DND-41 (cell line): ENCODE measurements at regions not wholly inside any gene's neighbourhood (a gene's known extent, or its start where the extent isn't known, plus 50 kb on each side); places are given as distances from the start of the nearest gene placed in this dataset.

ENCODE experiments used
- ATAC-seq: fragments of 200-7000 bp; cut with Tn5 transposase; 3 replicates; pipeline ENCODE4 v1.9.1; 2021; ENCODE audit warnings: low read depth; ENCODE audit not compliant: insufficient read depth
- DNase-seq: peaks from one replicate; pipeline ENCODE4 v3.0.0-alpha.2; 2020
- H2AFZ ChIP-seq: 2 replicates; pipeline ENCODE4 v1.6.0; 2012; ENCODE audit warnings: low read depth, low read length
- H3K27ac ChIP-seq: 2 replicates; pipeline ENCODE4 v1.5.1; 2012; ENCODE audit warnings: low read length, inconsistent platforms
- H3K27me3 ChIP-seq: fragments of 200-600 bp; sonication (generic); 2 replicates; pipeline ENCODE4 v1.6.0; 2012; ENCODE audit warnings: low read length, mild to moderate bottlenecking, inconsistent platforms; ENCODE audit not compliant: insufficient read depth, poor library complexity
- H3K36me3 ChIP-seq: 2 replicates; pipeline ENCODE4 v1.5.1; 2012; ENCODE audit warnings: low read length, inconsistent platforms; ENCODE audit not compliant: insufficient read depth
- H3K4me1 ChIP-seq: 2 replicates; pipeline ENCODE4 v1.5.1; 2012; ENCODE audit warnings: mild to moderate bottlenecking, low read length; ENCODE audit not compliant: insufficient read depth
- H3K4me2 ChIP-seq: 2 replicates; pipeline ENCODE4 v1.6.0; 2012; ENCODE audit warnings: mild to moderate bottlenecking, moderate library complexity, low read length, inconsistent platforms; ENCODE audit not compliant: insufficient read depth
- H3K4me3 ChIP-seq, 2 experiments: fragments of 200-600 bp in 1 of 2; shearing (Covaris generic) in 1 of 2; 2 replicates each; pipeline ENCODE4 v1.5.1; 2012 to 2016; ENCODE audit warnings: inconsistent platforms in 2 of 2, low read length in 2 of 2, mild to moderate bottlenecking in 2 of 2, low read depth in 1 of 2, moderate library complexity in 1 of 2
- H3K79me2 ChIP-seq: 2 replicates; pipeline ENCODE4 v1.6.0; 2012; ENCODE audit warnings: low read length, inconsistent platforms; ENCODE audit not compliant: insufficient read depth
- H3K9ac ChIP-seq: 2 replicates; pipeline ENCODE4 v1.6.0; 2012; ENCODE audit warnings: low read depth, mild to moderate bottlenecking, inconsistent platforms, low read length, moderate library complexity
- H3K9me3 ChIP-seq: 2 replicates; pipeline ENCODE4 v1.5.1; 2012; ENCODE audit warnings: low read length, moderate library complexity, mild to moderate bottlenecking, inconsistent platforms; ENCODE audit not compliant: insufficient read depth, severe bottlenecking
- H4K20me1 ChIP-seq: 2 replicates; pipeline ENCODE4 v1.6.0; 2012; ENCODE audit warnings: low read length; ENCODE audit not compliant: insufficient read depth
- EZH2 ChIP-seq: IDR thresholded peaks from 3 replicates; pipeline ENCODE4 v1.6.1; 2012; ENCODE audit warnings: borderline replicate concordance, low read depth, mild to moderate bottlenecking, moderate library complexity, low read length, inconsistent platforms; ENCODE audit not compliant: severe bottlenecking
- TF ChIP-seq, protein P1 (sequence below): IDR thresholded peaks from 2 replicates; pipeline ENCODE4 v1.5.1; 2012; ENCODE audit warnings: borderline replicate concordance, low read length, moderate library complexity, mild to moderate bottlenecking; ENCODE audit not compliant: poor library complexity, severe bottlenecking; ENCODE audit errors: extremely low read depth

- DNase-seq, result no peak
- no peak for ATAC-seq
Observed at GRCh38 chr2:118638453-118638852, 209.0 kb downstream of the EN1 start.

DNA sequence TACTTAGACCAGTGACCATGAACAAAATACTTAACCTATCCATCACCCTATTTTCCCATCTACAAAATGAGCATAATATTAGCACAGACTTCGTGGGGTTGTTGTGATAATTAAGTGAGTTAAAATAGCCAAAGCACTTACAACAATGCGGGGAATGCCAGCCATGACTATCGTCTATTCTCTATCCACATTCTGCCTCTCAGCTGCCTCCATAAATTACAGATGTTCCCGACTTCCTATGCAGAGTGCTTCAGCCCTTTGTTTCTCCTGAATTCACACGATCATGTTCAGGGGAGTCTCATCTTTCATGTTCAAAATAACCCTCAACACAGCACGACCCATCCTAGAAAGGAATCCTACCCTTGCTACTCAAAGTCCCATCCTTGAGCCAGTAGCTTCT is 211.6 kb downstream of the EN1 start:
- DNase-seq (no peak), ATAC-seq (no peak)
- no peaks in the 10 kb centered on the region for H3K9me3 ChIP-seq
- no peak overlapping the region for H3K27ac ChIP-seq
- no peaks in the 10 kb centered on the region for H3K4me1 ChIP-seq
- no peaks in the 10 kb centered on the region for H3K79me2 ChIP-seq
- no peaks in the 10 kb centered on the region for H4K20me1 ChIP-seq
- no peak overlapping the region for H3K9ac ChIP-seq
- TF ChIP-seq, protein P1, sequence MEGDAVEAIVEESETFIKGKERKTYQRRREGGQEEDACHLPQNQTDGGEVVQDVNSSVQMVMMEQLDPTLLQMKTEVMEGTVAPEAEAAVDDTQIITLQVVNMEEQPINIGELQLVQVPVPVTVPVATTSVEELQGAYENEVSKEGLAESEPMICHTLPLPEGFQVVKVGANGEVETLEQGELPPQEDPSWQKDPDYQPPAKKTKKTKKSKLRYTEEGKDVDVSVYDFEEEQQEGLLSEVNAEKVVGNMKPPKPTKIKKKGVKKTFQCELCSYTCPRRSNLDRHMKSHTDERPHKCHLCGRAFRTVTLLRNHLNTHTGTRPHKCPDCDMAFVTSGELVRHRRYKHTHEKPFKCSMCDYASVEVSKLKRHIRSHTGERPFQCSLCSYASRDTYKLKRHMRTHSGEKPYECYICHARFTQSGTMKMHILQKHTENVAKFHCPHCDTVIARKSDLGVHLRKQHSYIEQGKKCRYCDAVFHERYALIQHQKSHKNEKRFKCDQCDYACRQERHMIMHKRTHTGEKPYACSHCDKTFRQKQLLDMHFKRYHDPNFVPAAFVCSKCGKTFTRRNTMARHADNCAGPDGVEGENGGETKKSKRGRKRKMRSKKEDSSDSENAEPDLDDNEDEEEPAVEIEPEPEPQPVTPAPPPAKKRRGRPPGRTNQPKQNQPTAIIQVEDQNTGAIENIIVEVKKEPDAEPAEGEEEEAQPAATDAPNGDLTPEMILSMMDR, result no peak
- no peak for TF ChIP-seq EZH2
- no peaks in the 10 kb centered on the region for H3K36me3 ChIP-seq
- no peak overlapping the region for H3K4me3 ChIP-seq
- H3K4me2 ChIP-seq, result no peak overlapping the region
- no peak overlapping the region for H2AFZ ChIP-seq
- no peaks in the 10 kb centered on the region for H3K27me3 ChIP-seq

More at GRCh38 chr2:118638453-118638852, 209.0 kb downstream of the EN1 start:
- Histone ChIP-seq H3K79me2 (no peaks in the 10 kb centered on the region), H3K36me3 (no peaks in the 10 kb centered on the region), H3K27ac (no peak overlapping the region), H4K20me1 (no peaks in the 10 kb centered on the region), H3K4me1 (no peaks in the 10 kb centered on the region), H3K9ac (no peak overlapping the region), H3K4me3 (no peak overlapping the region), H3K4me2 (no peak overlapping the region), H2AFZ (no peak overlapping the region), H3K27me3 (no peaks in the 10 kb centered on the region), H3K9me3 (no peaks in the 10 kb centered on the region)
- TF ChIP-seq EZH2, result no peak
- TF ChIP-seq, protein P1, result no peak

- ATAC-seq (no peak), DNase-seq (no peak)
- Histone ChIP-seq H3K27me3 (no peaks in the 10 kb centered on the region), H3K4me2 (no peak overlapping the region), H3K36me3 (no peaks in the 10 kb centered on the region), H3K79me2 (no peaks in the 10 kb centered on the region), H2AFZ (no peak overlapping the region), H4K20me1 (no peaks in the 10 kb centered on the region), H3K27ac (no peak overlapping the region), H3K4me1 (no peaks in the 10 kb centered on the region), H3K9ac (no peak overlapping the region), H3K9me3 (no peaks in the 10 kb centered on the region), H3K4me3 (no peak overlapping the region)
- TF ChIP-seq, protein P1, result no peak
- no peak for TF ChIP-seq EZH2
Observed at GRCh38 chr2:118634876-118635275, 212.6 kb downstream of the EN1 start.
